Upper lobe of left lung (tissue), 6 donors: ENCODE measurements at regions not wholly inside any gene's neighbourhood (a gene's known extent, or its start where the extent isn't known, plus 50 kb on each side); places are given as distances from the start of the nearest gene placed in this dataset.

Experiments
- ATAC-seq, 2 donors: fragments of 200-7000 bp; cut with Tn5 transposase; one replicate each; pipeline ENCODE4 v1.9.1; 2022; ENCODE audit warnings: mild to moderate bottlenecking in 2 of 2, moderate library complexity in 2 of 2; ENCODE audit not compliant: low FRiP score in 2 of 2
- DNase-seq, 2 donors: peaks; one replicate each; pipeline ENCODE4 v3.0.0-alpha.2; 2019 to 2020
- H3K27ac ChIP-seq, 4 donors: fragments of 200-600 bp; sonication (generic); one replicate each; pipeline ENCODE4 v1.5.1; 2016 to 2019
- H3K27me3 ChIP-seq, 4 donors: fragments of 200-600 bp; sonication (generic); one replicate each; pipeline ENCODE4 v1.5.1; 2017 to 2019
- H3K36me3 ChIP-seq, 4 donors: fragments of 200-600 bp; sonication (generic); one replicate each; pipeline ENCODE4 v1.5.1; 2016 to 2019
- H3K4me1 ChIP-seq, 4 donors: fragments of 200-600 bp; sonication (generic); one replicate each; pipeline ENCODE4 v1.5.1; 2018 to 2019
- H3K4me3 ChIP-seq, 4 donors: fragments of 200-600 bp; sonication (generic); one replicate each; pipeline ENCODE4 v1.5.1; 2017 to 2019; ENCODE audit warnings: mild to moderate bottlenecking in 2 of 4, moderate library complexity in 1 of 4
- H3K9me3 ChIP-seq, 4 donors: fragments of 200-600 bp; sonication (generic); one replicate each; pipeline ENCODE4 v1.5.1; 2018 to 2019
- EP300 ChIP-seq, 4 donors: sonication (generic); formaldehyde crosslinking; IDR thresholded peaks; one replicate each; pipeline ENCODE4 v1.5.1; 2017; ENCODE audit warnings: antibody characterized with exemption in 4 of 4, control low read depth in 2 of 4
- POLR2A ChIP-seq, 4 donors: fragments of 450-650 bp; IDR thresholded peaks; one replicate each; pipeline ENCODE4 v1.5.1; 2016 to 2017; ENCODE audit warnings: antibody characterized with exemption in 4 of 4, mild to moderate bottlenecking in 2 of 4
- POLR2AphosphoS5 ChIP-seq, 2 donors: sonication (generic); formaldehyde crosslinking; IDR thresholded peaks; one replicate each; pipeline ENCODE4 v1.5.1; 2017; ENCODE audit warnings: antibody characterized with exemption in 2 of 2
- WGBS, 2 donors: methylation state at CpG; one replicate each; pipeline ENCODE4 v1.1.5; 2017 to 2018; 5-methylcytosine and 5-hydroxymethylcytosine counted together
- TF ChIP-seq, protein P1 (sequence below), 6 experiments: fragments of 450-650 bp in 4 of 6; fragments of 200-600 bp in 2 of 6; sonication (generic) in 2 of 6; IDR thresholded peaks; one replicate each; pipeline ENCODE4 v1.5.1; 2016 to 2019; ENCODE audit warnings: antibody characterized with exemption in 6 of 6
- donor health status: DM: no; HTN: no; CAD: no; lungs with moderate emphysema.
- donor health status: DM: no; HTN: yes; CAD: no; lungs with severe emphysema.

DNA sequence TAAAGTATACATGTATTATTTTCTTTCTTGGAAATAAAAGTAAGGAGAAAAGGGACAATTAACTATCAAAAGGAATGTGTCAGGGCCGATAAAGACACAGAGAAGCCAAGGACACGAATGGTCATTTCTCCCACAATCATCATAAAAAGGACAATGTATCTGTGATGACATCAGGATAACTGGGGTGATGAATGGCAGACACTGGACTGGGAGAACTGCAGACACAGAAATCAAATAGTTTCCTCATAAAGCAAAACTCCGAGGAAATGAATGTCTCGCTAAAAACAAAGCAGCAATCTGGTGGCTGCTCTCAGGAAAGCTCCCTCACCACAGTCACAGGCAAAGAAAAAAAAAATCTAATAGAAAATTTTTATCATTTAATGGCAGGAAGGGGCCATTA is 69.3 kb upstream of the NPY start:
- Histone ChIP-seq H3K27ac (no peak overlapping the region), H3K9me3 (no peaks in the 10 kb centered on the region), H3K4me3 (no peak overlapping the region), H3K27me3 (no peaks in the 10 kb centered on the region), H3K4me1 (no peaks in the 10 kb centered on the region), H3K36me3 (no peaks in the 10 kb centered on the region)
- WGBS, 2 donors: 60 to 65% methylated on average over 4 of the region's 4 CpGs
- TF ChIP-seq POLR2AphosphoS5 (IDR thresholded peaks at IDR 0.05) (no peak), POLR2A (IDR thresholded peaks at IDR 0.05) (no peak), EP300 (IDR thresholded peaks at IDR 0.05) (no peak)
- TF ChIP-seq, protein P1, sequence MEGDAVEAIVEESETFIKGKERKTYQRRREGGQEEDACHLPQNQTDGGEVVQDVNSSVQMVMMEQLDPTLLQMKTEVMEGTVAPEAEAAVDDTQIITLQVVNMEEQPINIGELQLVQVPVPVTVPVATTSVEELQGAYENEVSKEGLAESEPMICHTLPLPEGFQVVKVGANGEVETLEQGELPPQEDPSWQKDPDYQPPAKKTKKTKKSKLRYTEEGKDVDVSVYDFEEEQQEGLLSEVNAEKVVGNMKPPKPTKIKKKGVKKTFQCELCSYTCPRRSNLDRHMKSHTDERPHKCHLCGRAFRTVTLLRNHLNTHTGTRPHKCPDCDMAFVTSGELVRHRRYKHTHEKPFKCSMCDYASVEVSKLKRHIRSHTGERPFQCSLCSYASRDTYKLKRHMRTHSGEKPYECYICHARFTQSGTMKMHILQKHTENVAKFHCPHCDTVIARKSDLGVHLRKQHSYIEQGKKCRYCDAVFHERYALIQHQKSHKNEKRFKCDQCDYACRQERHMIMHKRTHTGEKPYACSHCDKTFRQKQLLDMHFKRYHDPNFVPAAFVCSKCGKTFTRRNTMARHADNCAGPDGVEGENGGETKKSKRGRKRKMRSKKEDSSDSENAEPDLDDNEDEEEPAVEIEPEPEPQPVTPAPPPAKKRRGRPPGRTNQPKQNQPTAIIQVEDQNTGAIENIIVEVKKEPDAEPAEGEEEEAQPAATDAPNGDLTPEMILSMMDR (IDR thresholded peaks at IDR 0.05): no peak
- ATAC-seq (no peak), DNase-seq (no peak)

DNA sequence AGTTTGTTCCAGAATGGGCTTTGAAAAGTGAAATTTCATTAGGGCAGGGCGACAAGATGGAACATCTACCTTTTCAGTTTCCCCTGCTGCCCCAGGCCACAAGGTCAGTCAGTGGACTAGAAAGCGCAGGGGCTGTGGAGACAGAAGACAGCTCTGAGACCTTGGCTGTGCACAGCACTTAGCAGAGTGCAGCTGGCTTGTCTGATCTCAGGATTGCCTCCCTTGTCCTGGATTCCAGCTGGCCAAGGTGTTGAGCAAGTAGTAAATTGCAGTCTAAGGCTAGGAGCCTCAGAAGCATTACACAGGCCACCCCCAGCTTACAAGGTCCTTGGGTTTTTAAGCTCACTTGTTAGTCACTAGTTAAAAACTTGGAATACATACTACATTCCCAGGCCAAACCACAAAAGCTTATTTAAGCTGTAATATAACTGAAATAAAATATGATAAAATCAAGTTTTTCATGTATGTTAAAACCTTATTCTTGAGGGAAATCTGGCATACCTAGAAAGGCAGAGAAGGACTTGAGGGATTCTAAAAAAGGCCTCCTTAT is 67.3 kb upstream of the NPY start:
- no peak overlapping the region for H3K27ac ChIP-seq
- H3K36me3 ChIP-seq: no peaks in the 10 kb centered on the region
- no peaks in the 10 kb centered on the region for H3K9me3 ChIP-seq
- TF ChIP-seq, protein P1 (IDR thresholded peaks at IDR 0.05): no peak
- TF ChIP-seq EP300 (IDR thresholded peaks at IDR 0.05): no peak
- no peak for TF ChIP-seq POLR2A (IDR thresholded peaks at IDR 0.05)
- no peak for TF ChIP-seq POLR2AphosphoS5 (IDR thresholded peaks at IDR 0.05)
- no peak overlapping the region for H3K4me3 ChIP-seq
- ATAC-seq (no peak), DNase-seq (no peak)
- H3K27me3 ChIP-seq: no peaks in the 10 kb centered on the region
- no peaks in the 10 kb centered on the region for H3K4me1 ChIP-seq
- 90 to 95% methylated on average over 2 of the region's 2 CpGs for WGBS, 2 donors

DNA sequence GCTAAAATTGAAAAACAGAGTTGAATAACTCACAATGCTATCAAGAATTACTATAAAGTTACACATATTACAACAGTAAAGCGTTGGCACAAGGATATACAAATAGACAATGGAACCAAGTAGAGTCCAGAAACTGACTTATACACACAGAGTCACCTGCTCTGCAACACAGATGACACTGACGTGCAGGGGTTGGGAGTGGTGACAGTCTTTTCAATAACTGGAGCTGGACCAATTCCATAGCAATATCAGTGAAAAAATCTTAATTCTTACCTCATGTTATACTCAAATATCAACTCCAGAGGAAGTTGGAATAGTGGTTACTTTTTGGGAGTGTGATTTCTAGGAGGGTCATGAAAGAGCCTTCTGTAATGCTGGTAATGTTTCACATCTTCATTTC is 62.5 kb upstream of the NPY start:
- no peaks in the 10 kb centered on the region for H3K36me3 ChIP-seq
- TF ChIP-seq EP300 (IDR thresholded peaks at IDR 0.05): no peak
- TF ChIP-seq, protein P1 (IDR thresholded peaks at IDR 0.05): no peak
- H3K4me1 ChIP-seq: no peaks in the 10 kb centered on the region
- no peak overlapping the region for H3K4me3 ChIP-seq
- no peak for DNase-seq
- H3K27ac ChIP-seq: no peak overlapping the region
- peaks cover 0 to 5% (median 0%) of the 10 kb centered on the region in 4 donors for H3K9me3 ChIP-seq
- 47 to 62% methylated on average over 2 of the region's 2 CpGs for WGBS, 2 donors
- H3K27me3 ChIP-seq: no peaks in the 10 kb centered on the region
- ATAC-seq: no peak

DNA sequence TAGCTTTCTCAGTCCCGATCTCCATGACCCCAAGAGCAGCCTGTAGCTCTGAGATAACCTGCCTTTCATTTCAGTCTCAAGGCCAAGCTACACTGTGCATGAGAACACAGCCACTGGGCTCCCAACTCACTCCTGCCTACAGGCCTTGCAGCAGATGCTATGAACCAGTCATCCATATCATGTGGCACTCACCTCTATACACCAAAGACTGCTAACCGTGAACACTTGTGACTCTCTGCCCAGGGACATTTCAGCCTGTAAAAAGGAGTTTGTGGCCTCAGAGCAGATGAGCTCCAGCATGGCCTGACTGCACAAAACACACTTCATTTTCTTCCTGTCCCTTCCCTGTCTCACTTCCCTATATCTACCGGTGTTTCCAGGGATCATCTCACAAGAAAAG is 56.9 kb upstream of the NPY start:
- Histone ChIP-seq H3K27me3 (no peaks in the 10 kb centered on the region), H3K4me1 (no peaks in the 10 kb centered on the region), H3K9me3 (peaks cover 0 to 5% (median 0%) of the 10 kb centered on the region in 4 donors), H3K27ac (no peak overlapping the region), H3K4me3 (no peak overlapping the region), H3K36me3 (no peaks in the 10 kb centered on the region)
- TF ChIP-seq POLR2AphosphoS5 (IDR thresholded peaks at IDR 0.05) (no peak), EP300 (IDR thresholded peaks at IDR 0.05) (no peak), POLR2A (IDR thresholded peaks at IDR 0.05) (no peak)
- TF ChIP-seq, protein P1 (IDR thresholded peaks at IDR 0.05): no peak
- DNase-seq: no peak
- no peak for ATAC-seq
- 55 to 61% methylated on average over 3 of the region's 3 CpGs for WGBS, 2 donors

DNA sequence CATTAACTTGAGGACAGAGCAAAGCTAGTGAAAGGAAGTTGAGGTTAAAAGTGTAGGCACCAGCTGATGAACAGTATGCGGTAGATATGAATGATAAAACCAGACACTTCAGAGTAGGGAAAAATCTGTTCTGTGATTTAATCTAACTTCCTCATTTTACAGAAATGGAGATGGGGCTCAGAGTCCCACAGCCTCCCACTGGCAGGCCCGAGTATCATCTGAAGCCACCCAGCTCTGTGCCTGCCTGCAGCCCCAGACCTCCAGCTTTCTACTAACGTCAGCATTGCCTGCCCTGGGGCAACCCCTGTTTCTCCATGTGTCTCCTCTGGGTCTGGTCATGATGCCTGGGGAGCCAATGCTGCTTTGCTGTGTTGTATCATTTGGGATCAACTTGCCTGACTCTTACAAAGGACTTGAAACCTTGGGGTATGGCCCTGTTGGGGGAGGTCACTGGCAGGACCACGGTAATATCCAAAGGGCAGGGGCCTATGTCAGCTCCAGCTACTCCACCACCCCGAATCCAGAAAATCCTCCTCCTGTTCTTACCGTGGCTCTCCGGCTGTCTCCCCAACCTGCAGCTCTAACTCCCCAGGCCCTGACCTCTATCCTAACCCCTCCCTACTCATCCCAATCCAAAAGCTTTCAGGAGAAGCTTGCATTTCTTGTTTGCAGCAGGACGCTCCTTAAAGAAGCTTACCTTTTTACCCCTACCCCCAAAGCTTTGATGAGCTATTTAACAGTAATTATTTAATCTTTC is 56.2 kb upstream of the NPY start:
- ATAC-seq: no peak
- H3K9me3 ChIP-seq: peaks cover 0 to 5% (median 0%) of the 10 kb centered on the region in 4 donors
- TF ChIP-seq, protein P1 (IDR thresholded peaks at IDR 0.05): no peak
- TF ChIP-seq EP300 (IDR thresholded peaks at IDR 0.05): no peak
- no peak for TF ChIP-seq POLR2AphosphoS5 (IDR thresholded peaks at IDR 0.05)
- no peak for TF ChIP-seq POLR2A (IDR thresholded peaks at IDR 0.05)
- H3K36me3 ChIP-seq: no peaks in the 10 kb centered on the region
- WGBS, 2 donors: 51 to 63% methylated on average over 8 of the region's 8 CpGs
- DNase-seq: no peak
- no peaks in the 10 kb centered on the region for H3K4me1 ChIP-seq
- no peak overlapping the region for H3K4me3 ChIP-seq
- no peak overlapping the region for H3K27ac ChIP-seq
- H3K27me3 ChIP-seq: no peaks in the 10 kb centered on the region
